ENCODE measurements at regions not wholly inside any gene's neighbourhood (a gene's known extent, or its start where the extent isn't known, plus 50 kb on each side); places are given as distances from the start of the nearest gene placed in this dataset.

- no peak for DNase-seq (ENCODE audit: low spot score)
These were observed 222.6 kb downstream of the PRDM2 start for GRCh38 chr1:13922466-13923110.

- DNase-seq (ENCODE audit: low spot score): no peak
These were observed 226.6 kb downstream of the PRDM2 start for GRCh38 chr1:13926556-13926955.

DNA sequence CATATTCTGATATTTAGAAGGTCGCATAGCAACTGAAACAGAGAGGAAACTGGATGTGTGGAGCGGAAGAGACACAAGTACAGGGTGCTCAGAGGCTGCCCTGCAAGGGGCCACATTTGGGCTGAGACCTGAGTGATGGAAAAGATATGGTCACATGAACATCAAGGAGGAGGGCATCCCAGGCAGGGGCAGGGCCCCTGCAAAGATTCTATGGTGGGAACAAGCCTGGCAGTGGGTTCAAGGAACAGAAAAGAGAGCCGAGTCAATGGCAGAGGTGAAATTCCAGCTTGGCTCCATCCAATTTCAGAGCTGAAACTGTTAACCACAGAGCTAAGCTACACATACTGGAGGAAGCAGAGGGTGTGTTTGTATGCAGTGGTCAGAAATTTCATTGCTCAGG lies 227.7 kb downstream of the PRDM2 start:
- no peak for DNase-seq (ENCODE audit: low spot score)

DNA sequence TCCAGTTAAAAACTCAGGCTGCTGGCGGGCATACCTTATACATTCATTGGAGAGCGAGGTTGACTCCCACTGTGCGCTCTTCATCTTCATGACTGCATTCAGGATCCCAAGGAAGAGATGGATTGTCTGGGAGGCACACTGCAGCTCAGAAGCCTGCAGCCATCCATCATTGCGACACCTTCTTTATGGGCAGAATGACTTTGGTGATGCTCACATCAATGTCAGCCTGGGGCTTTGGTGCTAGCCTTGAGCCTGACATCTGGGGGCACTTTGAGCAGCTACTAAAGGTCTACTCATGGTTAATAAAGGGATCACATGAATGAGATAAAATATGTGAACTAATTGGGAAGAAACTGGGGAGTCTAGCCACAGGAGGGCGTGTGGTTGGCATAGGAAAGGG lies 229.3 kb downstream of the PRDM2 start:
- DNase-seq (ENCODE audit: low spot score): no peak

DNA sequence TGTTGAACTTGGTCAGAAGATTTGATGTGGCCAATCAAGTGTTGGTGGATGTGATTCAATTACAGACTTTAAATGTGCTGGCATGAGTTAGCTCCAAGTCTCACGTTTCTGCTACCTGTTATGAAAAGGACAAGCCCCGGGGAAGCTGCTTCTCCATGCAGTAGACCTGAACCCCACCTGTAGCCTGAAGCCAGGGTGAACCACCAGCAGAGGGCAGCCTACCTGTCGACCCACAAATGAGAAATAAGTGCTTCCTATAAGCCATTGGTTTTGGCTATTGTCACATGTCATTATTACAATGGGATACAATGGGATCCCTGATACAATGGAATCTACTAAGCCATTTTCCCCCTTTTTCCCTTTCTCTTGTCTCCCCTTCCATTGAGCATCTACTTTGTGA lies 230.2 kb downstream of the PRDM2 start:
- no peak for DNase-seq (ENCODE audit: low spot score)

DNA sequence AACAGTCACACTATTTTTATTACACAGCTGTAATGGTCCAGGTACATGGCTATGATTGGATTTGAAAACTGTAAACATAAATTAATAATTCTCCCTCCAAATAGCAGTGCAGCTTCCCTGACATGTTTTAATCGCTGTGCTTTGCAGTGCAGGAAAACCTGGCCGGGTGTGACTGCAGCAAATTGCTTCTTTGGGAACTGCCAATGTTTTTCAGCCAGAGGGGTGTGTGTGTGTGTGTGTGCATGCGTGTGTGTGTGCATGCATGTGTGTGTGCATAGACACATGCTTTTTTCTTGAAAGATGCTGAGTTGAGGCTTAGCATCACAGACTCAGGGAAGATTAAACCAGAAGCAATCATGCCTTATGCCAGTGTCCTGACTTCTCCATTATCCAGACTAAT lies 231.2 kb downstream of the PRDM2 start:
- DNase-seq (ENCODE audit: low spot score): no peak

- no peak for DNase-seq (ENCODE audit: low spot score)
These were observed 235.3 kb downstream of the PRDM2 start for GRCh38 chr1:13935336-13935735.

DNA sequence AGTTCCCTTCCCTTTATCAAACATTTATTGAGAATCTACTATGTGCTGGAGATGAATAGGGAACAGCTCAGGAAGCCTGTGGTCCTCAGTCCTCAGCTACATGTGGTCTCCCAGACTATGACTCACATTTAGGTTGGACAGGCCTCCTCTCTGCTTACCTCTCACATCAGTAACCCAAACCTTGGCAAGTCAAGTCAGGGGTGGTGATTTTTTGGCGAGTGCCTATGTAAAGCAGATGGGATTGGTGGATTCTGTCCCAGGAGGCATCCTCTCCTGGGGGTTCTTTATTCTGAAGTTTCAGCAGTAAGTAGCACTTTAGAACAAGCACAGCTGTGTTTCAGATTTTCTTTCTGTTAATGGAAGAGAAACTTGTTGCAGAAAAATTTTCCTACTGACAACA lies 241.3 kb downstream of the PRDM2 start:
- DNase-seq (ENCODE audit: low spot score): no peak

GRCh38 chr1:13943055-13943454 lies 243.1 kb downstream of the PRDM2 start:
- DNase-seq (ENCODE audit: low spot score): no peak

GRCh38 chr1:13945856-13946255 lies 245.9 kb downstream of the PRDM2 start:
- DNase-seq (ENCODE audit: low spot score): no peak

GRCh38 chr1:13947658-13948057 lies 247.7 kb downstream of the PRDM2 start:
- no peak for DNase-seq (ENCODE audit: low spot score)

- no peak for DNase-seq (ENCODE audit: low spot score)
These were observed 248.4 kb downstream of the PRDM2 start for GRCh38 chr1:13948396-13948795.

GRCh38 chr1:13948888-13949391 lies 249.0 kb downstream of the PRDM2 start:
- DNase-seq (ENCODE audit: low spot score): peak; percentile 27

GRCh38 chr1:13949546-13949945 lies 249.6 kb downstream of the PRDM2 start:
- DNase-seq (ENCODE audit: low spot score): no peak

GRCh38 chr1:13950637-13951036 lies 250.6 kb downstream of the PRDM2 start:
- no peak for DNase-seq (ENCODE audit: low spot score)

- DNase-seq (ENCODE audit: low spot score): no peak
These were observed 252.1 kb downstream of the PRDM2 start for GRCh38 chr1:13951793-13952751.

GRCh38 chr1:13952985-13953384 lies 253.0 kb downstream of the PRDM2 start:
- no peak for DNase-seq (ENCODE audit: low spot score)

- no peak for DNase-seq (ENCODE audit: low spot score)
These were observed 256.4 kb downstream of the PRDM2 start for GRCh38 chr1:13956393-13956792.

- DNase-seq (ENCODE audit: low spot score): peak; percentile 77
These were observed 260.5 kb downstream of the PRDM2 start for GRCh38 chr1:13960375-13960987.

DNA sequence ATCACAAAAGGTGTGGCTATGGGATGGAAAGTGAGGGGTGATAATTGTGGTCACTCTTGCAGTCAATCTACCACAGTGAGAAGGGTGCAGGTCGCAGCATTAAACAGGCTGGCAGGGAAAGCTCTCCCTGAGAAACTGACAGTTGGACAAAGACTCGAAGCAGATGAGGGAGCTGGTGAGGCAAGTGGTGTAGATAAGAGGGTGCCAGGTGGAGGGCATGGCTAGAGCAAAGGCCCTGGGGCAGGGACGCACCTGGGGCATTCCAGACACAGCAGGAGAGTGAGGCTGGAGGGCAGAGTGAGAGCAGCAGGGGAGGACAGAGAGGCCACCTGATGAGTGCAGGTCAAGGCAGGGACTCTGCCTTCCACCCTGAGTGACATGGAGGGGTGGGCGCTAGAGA lies 264.8 kb downstream of the PRDM2 start:
- no peak for DNase-seq (ENCODE audit: low spot score)

DNA sequence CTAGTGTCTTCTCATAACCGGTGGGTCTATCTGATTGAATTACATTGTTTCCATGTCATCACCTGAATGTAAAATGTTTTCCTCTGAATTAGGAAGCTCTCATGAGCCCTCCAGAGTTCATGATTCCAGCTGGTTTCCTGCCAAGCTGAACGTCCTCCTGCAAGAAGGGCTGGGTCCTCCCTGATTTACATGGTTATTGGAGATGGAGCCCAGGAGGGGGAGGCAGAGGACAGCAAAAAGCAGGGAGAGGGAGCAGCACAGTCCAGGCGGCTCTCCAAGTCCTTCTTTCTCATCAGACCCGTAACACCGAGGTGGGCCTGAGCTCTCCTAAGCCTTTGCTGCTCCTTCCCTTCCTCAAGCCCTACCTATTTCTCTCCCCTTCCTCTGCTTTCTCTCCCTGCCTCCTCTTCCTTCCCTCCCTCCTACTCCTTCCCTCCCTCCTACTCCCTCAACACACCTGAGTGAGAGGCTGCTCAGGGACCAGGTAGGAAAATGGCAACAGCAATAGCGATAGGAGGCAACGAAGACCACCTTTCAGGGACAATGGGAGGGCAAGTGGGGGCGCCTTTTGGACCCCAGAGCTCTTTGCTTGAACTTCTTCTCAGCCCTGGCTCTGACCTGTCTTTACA lies 265.9 kb downstream of the PRDM2 start:
- peak; percentile 67 for DNase-seq (ENCODE audit: low spot score)

- no peak for DNase-seq (ENCODE audit: low spot score)
These were observed 267.7 kb downstream of the PRDM2 start for GRCh38 chr1:13967707-13968106.
